SH-SY5Y (cell line): ENCODE measurements at regions not wholly inside any gene's neighbourhood (a gene's known extent, or its start where the extent isn't known, plus 50 kb on each side); places are given as distances from the start of the nearest gene placed in this dataset.

Source experiments
- GATA2 ChIP-seq: IDR thresholded peaks from 2 replicates; pipeline ENCODE4 v1.6.1; 2011; ENCODE audit warnings: mild to moderate bottlenecking, low read depth, low read length
- GATA3 ChIP-seq: IDR thresholded peaks from 2 replicates; pipeline ENCODE4 v1.6.1; 2011; ENCODE audit warnings: low read depth, mild to moderate bottlenecking, low read length, moderate library complexity

GRCh38 chr11:92342886-92343285 lies 118.3 kb downstream of the FAT3 start:
- TF ChIP-seq GATA2 (no peak), GATA3 (no peak)
